ENCODE measurements at regions not wholly inside any gene's neighbourhood (a gene's known extent, or its start where the extent isn't known, plus 50 kb on each side); places are given as distances from the start of the nearest gene placed in this dataset.
A peak's percentile ranks its signal among the peaks of the same experiment; 100 is the strongest.

DNA sequence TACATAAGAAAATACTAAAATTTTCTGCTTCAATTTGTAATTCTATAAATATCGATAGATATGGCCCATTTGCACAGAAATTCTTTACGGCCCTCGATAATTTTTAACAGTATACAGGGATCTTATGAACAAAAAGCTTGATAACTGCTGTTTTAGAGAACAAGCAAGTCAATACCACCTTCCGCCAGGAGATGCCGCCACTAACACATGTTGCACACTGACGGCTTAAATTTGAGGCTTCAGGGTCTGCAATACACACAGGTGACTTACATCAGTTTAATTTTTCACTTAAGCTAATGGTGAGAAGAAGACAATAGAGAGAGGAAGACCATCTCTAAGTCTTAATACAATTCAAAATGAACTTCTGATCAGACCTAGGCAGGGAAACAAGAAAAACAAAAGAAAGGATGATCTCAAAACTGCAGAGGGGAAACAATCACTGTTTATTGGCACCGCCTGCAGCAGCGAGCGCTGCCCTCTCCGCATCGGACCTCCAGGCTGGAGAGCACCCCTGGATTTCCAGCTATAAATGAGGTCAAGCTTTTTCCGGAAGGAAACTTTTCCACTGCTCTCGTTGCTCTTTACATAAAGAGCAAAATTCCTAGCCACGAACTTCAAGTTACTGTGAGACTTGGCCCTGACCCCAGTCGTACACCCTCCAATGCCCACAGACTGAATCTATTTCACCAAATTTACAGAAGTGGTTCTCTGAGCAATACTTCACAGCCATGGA is 53.9 kb downstream of the OTOR start:
- TF ChIP-seq GATA3 (IDR thresholded peaks at IDR 0.05; ENCODE audit: low read depth, low read length), result no peak
- TF ChIP-seq GATA2 (IDR thresholded peaks at IDR 0.05; ENCODE audit: low read depth, low read length), result no peak

GRCh38 chr20:16802652-16802935 is 54.4 kb downstream of the OTOR start:
- no peak for TF ChIP-seq GATA2 (IDR thresholded peaks at IDR 0.05; ENCODE audit: low read depth, low read length)
- no peak for TF ChIP-seq GATA3 (IDR thresholded peaks at IDR 0.05; ENCODE audit: low read depth, low read length)

DNA sequence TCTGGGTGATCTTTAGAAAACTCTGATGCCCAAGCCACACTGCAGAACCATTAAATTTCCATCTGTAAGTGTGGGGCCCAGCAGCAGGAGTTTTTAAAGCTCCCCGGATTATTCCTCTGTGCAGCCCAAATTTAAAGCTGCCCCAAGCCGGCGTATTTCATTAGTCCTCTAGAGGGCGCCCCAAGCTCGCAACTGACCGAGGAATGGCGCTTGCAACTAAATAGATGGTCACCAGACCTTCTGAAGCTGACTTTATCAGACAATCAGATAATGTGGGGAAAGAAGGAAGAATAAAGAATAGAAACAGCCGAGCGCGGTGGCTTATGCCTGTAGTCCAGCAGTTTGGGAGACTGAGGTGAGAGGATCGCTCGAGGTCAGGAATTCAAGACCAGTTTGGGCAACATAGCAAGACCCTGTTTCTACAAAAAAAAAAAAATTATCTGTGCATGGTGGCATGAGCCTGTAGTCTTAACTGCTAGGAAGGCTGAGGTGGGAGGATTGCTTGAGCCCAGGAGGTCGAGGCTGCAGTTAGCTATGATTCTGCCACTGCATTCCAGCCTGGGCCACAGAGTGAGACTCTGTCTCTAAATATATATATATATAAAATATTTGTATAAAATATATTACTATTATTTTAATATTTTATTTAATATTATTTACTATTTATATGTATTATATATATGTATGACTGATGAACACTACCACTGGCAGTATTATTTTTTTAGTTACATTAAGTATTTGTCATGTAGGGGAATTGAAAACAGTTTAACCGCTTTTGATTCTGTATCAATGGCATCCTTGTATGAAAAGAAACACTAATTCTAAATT is 56.0 kb downstream of the OTOR start:
- TF ChIP-seq GATA2 (IDR thresholded peaks at IDR 0.05; ENCODE audit: low read depth, low read length) (peak; percentile 77), GATA3 (IDR thresholded peaks at IDR 0.05; ENCODE audit: low read depth, low read length) (peak; percentile 45; the same call in 1 of the 2 replicates)

DNA sequence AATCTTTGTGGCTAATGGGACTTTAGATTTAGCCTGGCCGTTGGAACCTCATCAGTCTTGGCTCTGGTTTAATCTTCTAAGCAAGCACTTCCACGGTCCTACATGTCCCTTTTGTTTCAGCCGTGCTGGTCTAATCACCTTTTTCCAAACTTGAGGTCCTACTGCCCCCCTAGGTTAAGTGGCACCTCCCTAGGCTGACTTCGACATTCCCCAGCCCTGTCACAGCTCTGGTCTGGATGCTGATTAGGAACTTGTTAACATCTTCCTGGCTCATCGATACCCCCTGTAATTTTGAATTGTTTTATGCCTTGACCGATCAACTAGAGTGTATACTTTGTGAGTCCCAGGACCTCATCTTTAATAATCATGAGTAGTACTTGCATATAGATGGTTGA is 56.6 kb downstream of the OTOR start:
- no peak for TF ChIP-seq GATA3 (IDR thresholded peaks at IDR 0.05; ENCODE audit: low read depth, low read length)
- TF ChIP-seq GATA2 (IDR thresholded peaks at IDR 0.05; ENCODE audit: low read depth, low read length), result no peak

GRCh38 chr20:16806061-16806460 is 57.9 kb downstream of the OTOR start:
- no peak for TF ChIP-seq GATA2 (IDR thresholded peaks at IDR 0.05; ENCODE audit: low read depth, low read length)
- no peak for TF ChIP-seq GATA3 (IDR thresholded peaks at IDR 0.05; ENCODE audit: low read depth, low read length)

- TF ChIP-seq GATA2 (IDR thresholded peaks at IDR 0.05; ENCODE audit: low read depth, low read length) (no peak), GATA3 (IDR thresholded peaks at IDR 0.05; ENCODE audit: low read depth, low read length) (no peak)
These were observed 58.7 kb downstream of the OTOR start for GRCh38 chr20:16806886-16807285.

- TF ChIP-seq GATA2 (IDR thresholded peaks at IDR 0.05; ENCODE audit: low read depth, low read length), result no peak
- no peak for TF ChIP-seq GATA3 (IDR thresholded peaks at IDR 0.05; ENCODE audit: low read depth, low read length)
These were observed 60.6 kb downstream of the OTOR start for GRCh38 chr20:16808796-16809195.

DNA sequence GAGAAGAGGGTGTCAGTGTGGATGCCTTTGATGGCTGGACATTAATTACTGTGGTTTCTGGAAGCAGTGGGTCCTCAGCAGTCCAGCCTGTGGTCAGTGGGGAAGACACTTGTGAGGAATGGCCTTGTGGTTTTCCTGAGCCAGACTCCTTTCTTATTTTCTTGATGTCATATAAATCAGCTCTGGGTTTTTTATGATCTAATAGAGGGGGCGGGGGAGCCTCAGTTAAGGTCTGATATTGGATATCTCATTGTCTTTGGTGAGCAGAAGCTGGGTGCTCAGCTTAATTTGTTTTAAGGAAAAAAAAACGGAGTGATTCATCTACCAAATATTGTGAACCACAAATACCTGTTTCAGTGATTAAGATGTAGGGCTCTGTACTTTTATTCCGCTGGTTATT is 62.1 kb downstream of the OTOR start:
- TF ChIP-seq GATA3 (IDR thresholded peaks at IDR 0.05; ENCODE audit: low read depth, low read length) (no peak), GATA2 (IDR thresholded peaks at IDR 0.05; ENCODE audit: low read depth, low read length) (no peak)

- TF ChIP-seq GATA2 (IDR thresholded peaks at IDR 0.05; ENCODE audit: low read depth, low read length), result no peak
- TF ChIP-seq GATA3 (IDR thresholded peaks at IDR 0.05; ENCODE audit: low read depth, low read length), result no peak
These were observed 68.0 kb downstream of the OTOR start for GRCh38 chr20:16816192-16816591.

DNA sequence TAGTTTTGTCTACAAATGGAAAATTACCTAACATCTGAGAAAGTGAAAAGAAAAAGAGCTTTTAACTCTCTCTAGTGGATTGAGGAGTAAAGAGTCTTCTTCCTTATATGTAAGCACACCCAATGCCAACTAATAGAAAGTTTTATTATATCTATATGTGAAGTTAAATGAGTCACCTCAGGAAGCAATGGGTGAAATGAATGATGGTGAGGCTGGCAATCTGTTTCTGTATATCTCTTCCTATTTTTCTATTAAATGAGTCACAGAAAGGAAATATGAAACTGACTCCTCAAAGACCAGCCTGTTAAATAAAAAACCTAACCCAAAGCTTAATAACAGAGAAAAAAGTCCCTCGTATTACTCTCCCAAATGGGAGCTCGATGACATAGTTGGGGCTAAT is 71.3 kb downstream of the OTOR start:
- TF ChIP-seq GATA2 (IDR thresholded peaks at IDR 0.05; ENCODE audit: low read depth, low read length) (no peak), GATA3 (IDR thresholded peaks at IDR 0.05; ENCODE audit: low read depth, low read length) (no peak)

DNA sequence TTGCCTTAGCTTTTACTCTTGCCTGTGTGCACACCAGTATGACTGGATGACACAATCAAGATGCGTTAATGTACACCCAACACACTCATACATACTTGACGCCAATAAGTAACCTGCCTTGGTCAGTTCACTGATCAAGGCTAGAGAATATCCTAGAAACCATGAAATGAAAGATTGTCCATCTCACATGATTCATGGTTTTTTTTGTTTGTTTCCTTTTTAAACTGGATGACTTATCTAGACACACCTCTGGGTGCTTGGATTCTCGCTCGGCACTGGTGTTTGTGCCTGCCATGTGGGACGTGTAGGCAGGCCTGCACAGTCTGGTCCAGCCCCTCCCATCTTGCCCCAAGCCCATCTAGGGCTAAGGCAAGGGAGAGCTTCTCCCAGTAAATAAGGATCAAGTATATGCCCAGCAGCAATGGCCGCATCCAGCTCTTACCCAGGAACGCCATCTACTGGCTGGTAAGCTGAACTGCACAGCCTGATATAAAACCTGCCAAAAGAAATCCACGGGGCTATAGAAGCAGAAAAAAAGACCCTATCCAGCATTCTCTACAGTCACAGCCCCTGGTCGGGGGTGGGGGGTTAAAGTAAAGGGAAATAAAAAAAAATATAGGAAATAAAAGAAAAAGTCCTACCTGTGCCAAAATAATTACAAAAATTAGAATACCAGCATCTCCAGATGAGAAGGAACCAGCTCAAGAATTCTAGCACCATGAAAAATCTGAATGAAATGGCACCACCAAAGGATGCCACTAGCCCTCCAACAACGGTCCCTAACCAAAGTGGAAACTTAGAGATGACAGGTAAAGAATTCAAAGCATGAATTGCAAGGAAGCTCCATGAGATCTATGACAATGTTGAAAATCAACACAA is 73.3 kb downstream of the OTOR start:
- TF ChIP-seq GATA2 (IDR thresholded peaks at IDR 0.05; ENCODE audit: low read depth, low read length) (no peak), GATA3 (IDR thresholded peaks at IDR 0.05; ENCODE audit: low read depth, low read length) (no peak)

DNA sequence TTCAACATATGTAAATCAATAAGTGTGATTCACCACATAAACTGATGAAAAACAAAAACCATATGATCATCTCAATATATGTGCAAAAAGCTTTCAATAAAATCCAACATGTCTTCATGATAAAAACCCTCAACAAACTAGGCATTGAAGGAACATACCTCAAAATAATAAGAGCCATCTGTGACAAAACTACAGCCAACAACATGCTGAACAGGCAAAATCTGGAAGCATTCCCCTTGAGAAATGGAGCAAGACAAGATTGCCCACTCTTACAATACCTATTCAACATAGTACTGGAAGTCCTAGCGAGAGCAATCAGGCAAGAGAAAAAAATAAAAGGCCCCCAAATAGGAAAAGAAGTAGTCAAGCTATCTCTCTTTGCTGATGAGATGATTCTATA is 76.5 kb downstream of the OTOR start:
- no peak for TF ChIP-seq GATA3 (IDR thresholded peaks at IDR 0.05; ENCODE audit: low read depth, low read length)
- no peak for TF ChIP-seq GATA2 (IDR thresholded peaks at IDR 0.05; ENCODE audit: low read depth, low read length)

- TF ChIP-seq GATA2 (IDR thresholded peaks at IDR 0.05; ENCODE audit: low read depth, low read length) (no peak), GATA3 (IDR thresholded peaks at IDR 0.05; ENCODE audit: low read depth, low read length) (no peak)
These were observed 80.6 kb downstream of the OTOR start for GRCh38 chr20:16828666-16829305.

Data from SH-SY5Y (cell line).